Effector CD4-positive, alpha-beta T cell (primary cell): ENCODE measurements at regions not wholly inside any gene's neighbourhood (a gene's known extent, or its start where the extent isn't known, plus 50 kb on each side); places are given as distances from the start of the nearest gene placed in this dataset.

ENCODE experiments used
- DNase-seq: peaks from one replicate; pipeline ENCODE4 v3.0.0-alpha.2; 2020

DNA sequence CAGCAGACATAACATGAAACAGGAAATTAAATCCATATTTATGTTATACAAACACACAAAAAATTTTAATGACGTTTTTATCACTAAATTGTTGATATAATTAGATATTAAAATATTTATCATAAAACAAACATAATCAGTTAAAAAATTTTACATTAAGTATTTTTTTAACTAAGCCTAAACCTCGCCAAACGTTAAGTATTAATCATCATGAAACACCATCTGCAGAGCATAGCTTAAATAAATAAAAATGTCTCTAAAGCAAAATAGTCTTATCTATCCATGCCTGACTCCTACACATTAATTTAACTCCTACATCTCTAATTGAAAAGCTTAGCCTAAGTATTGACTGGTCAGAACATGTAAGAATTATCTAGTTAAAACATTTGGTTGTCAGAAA lies 271.6 kb upstream of the RND3 start:
- no peak for DNase-seq

DNA sequence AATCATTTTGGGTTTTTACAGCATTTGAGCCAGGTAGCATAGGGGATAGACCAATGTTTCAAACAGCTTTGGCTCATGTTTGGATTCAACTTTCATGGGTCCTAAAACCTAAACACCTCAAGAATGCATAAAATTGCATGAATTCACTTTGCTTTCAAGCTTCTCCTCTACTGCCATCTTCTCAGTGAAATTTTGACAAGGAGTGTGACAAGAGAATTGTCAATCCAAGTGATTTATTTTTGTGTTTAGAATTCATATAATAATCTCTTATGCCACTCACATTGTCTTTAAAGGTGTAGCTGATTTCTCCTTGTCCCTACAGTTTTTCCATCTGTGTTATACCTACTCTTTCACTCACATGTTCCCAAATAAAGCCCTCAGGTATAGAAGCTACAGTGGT lies 264.8 kb upstream of the RND3 start:
- no peak for DNase-seq

DNA sequence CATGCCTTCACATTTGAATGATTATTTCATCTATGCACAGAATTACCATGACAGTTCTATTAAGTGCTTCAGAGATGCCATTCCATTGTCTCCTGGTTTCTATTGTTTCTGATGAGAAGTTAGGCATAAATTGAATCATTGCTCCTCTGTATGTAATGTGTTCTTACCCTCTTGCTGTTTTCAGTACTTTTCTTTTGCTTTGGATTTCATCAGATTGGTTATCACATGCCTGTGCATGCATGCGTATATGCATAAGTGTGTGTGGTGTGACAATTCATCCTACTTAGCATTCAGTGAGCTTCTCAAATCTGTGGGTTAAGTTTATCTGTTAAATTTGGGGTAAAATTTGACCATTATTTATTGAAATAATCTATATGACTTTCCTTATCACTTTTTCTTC lies 263.3 kb upstream of the RND3 start:
- DNase-seq, result no peak

DNA sequence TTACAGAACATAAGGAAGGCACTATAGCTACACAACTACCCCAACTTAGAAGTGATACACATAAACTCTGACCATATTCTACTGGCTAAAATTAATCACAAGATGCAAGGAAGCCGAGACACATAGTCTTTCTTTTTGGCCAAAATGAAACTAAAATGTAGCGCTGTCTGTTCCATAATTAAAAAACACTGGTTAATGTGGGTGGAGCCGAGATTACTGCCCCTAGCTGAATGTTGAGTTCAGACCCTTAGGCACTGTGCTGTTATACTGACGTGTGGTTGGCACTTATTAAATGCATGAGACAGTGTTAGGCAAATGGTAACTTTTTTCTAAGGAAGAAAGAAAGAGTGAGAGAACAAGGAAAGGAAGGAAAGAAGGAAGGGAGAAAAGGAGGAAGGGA lies 254.6 kb upstream of the RND3 start:
- DNase-seq, result no peak

DNA sequence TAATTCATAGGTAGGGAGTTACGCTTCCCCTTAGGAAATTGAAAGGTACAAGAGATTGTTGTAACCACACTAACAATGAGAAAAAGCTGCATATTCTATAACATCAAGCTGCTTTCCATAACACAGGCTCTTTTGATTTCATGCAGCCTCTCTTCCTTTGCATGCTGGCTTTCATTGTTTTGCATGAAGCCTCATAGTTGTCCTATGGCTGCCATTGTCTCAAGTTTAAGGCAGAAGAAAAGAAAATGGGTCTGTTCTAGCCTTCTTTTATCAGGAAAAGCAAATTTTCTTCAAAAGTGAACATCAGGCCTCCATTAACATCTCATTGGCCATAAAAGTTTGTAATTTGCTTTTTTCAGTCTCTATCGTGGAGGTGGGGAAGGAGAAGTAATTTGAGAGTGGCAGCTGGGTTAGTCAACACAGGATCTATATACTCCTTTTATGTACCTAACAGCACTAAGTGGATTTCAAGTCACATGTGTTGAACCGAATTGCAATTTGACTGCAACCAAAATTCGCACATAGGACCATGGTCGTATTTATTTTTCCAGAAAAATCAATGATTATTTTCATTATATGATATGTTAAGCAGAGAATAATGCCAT lies 248.5 kb upstream of the RND3 start:
- no peak for DNase-seq

GRCh38 chr2:150733051-150733618 lies 245.7 kb upstream of the RND3 start:
- no peak for DNase-seq

GRCh38 chr2:150732491-150732890 lies 245.0 kb upstream of the RND3 start:
- no peak for DNase-seq

DNA sequence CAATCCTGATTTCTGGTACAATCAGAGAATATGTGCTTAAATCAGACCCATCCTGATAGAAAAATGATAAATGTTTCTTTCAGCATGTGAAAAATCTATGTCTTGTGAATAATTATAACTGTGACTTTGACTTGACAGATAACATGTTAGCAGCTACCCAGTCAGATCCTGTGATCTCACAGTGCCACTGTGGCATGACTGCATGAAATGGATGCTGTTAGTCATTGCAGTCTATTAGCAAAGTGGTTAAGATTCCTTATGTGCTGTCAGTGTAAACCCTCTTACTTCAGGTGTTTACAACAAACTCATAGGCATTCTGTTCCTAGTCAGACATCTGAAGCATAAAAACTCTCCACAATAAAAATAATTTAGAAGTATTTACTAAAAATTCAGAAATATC lies 244.6 kb upstream of the RND3 start:
- DNase-seq, result no peak

DNA sequence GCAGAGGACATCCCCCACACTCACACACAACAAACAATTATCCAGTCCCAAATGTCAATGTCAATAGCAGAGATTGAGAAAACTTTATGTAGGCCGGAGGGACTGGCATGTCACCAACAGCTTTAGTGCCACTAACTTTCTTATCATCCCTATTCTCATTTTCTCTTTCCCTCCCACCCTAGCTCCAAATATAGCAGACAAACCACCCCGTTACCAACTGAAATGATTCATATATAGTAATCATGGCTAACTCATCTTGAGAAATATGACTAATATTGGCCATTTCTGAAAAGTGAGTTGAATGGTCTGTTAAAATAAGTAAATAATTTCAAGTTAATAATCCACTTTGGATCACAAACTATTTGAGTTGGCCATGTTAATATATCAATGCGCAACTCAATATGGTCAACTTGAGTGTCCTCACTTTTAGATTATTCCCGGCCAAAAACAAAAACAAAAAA lies 242.1 kb upstream of the RND3 start:
- DNase-seq, result no peak

DNA sequence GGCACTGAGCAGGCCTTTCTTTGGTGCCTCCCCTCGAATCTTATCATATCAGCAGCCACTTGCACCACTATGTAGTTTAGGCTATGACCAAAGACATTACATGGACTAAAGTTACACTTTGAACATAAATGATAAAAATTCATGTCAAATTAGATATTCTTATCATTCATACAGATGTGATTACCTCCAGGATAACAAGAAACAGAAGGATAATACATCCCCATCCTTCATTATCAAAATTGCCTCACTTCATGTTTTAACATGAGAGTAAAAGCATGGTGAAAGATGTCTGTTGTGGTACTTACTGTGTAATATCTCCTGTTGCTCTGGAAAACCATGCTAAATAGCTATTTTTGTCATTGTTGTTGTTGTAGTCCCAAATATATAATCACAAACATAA lies 230.8 kb upstream of the RND3 start:
- no peak for DNase-seq

GRCh38 chr2:150716186-150716585 lies 228.7 kb upstream of the RND3 start:
- no peak for DNase-seq

- DNase-seq, result no peak
Observed at GRCh38 chr2:150715501-150715900, 228.0 kb upstream of the RND3 start.

GRCh38 chr2:150710916-150711315 lies 223.4 kb upstream of the RND3 start:
- DNase-seq, result no peak

- no peak for DNase-seq
Observed at GRCh38 chr2:150710041-150710440, 222.6 kb upstream of the RND3 start.

DNA sequence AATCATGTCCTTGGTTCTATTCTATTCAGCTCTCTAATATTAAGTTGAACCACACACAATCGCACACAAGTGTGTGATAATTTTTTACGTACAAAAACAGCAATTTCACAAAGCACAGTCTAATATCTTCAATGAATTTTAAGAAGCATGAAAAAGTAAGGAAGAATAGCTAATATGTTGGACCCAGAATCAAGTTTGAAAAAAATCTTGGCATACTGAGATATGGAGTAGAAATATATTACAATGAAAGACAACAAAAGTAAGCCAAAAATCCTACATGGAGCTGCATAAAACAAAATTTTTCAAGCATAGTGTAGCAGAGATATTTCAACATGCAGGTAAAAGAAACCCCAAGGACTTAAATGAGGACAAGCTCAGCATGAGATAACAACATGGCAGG lies 219.1 kb upstream of the RND3 start:
- no peak for DNase-seq

- no peak for DNase-seq
Observed at GRCh38 chr2:150705767-150706166, 218.3 kb upstream of the RND3 start.

GRCh38 chr2:150705357-150705756 lies 217.9 kb upstream of the RND3 start:
- no peak for DNase-seq

DNA sequence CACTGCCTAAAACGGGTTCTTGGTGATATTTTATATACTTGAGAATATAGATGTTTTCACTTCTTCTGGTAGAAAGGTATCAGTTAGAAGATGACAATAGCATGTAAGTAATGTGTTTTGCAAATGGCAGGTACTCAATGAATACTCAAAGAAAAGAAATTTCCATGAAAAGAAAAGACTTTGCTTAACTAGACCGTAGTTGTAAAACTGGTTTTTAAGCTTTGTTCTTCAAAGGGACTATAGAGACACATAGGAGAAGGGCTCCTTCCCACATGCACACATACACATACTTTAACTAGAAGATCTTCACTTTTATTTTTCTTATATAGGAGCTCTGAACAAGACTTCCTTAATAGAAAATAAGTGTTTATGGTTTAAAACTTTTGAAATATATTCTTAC lies 215.3 kb upstream of the RND3 start:
- DNase-seq, result no peak

GRCh38 chr2:150700666-150701580 lies 213.5 kb upstream of the RND3 start:
- DNase-seq, result no peak

GRCh38 chr2:150699218-150699617 lies 211.8 kb upstream of the RND3 start:
- no peak for DNase-seq

DNA sequence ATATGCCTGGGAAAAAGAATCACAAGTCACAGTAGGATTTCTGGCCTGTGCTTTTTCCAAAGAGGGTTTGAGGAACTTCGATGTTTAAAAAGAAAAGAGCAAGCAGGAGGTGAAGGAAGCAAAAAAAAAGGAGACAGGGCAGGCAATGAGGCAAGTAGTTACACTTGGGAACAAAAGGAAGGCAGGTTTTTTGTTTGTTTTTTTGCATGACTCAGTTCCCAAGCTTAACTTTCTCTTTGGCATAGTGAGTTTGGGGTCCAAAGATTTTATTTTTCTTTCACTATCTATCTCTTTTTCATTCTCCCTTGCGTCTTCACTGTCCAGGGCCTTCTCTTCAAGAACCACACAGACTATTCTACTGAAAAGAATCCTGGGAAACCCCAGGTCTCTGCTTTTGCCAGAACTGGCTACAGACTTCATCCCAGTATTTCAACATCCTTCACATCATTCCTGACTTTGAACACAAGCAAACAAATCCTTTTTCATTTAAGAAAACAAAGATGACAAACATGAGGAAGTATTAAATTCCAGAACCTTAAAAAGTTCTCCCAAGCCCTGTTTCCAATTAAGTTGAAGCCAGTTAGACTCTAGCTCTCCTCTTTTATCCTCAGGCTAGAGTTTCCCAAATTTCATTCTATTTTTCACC lies 210.7 kb upstream of the RND3 start:
- DNase-seq, result no peak

- DNase-seq, result no peak
Observed at GRCh38 chr2:150697596-150697995, 210.1 kb upstream of the RND3 start.

- DNase-seq, result no peak
Observed at GRCh38 chr2:150695451-150696135, 208.1 kb upstream of the RND3 start.
